ENCODE measurements at regions not wholly inside any gene's neighbourhood (a gene's known extent, or its start where the extent isn't known, plus 50 kb on each side); places are given as distances from the start of the nearest gene placed in this dataset.
"Not testable (repeated sequence)": the region's sequence is repeated elsewhere in the genome, so short reads cannot be mapped to it uniquely, and the experiment has no call there.

GRCh38 chrX:142295190-142295589, 90.1 kb upstream of the MAGEC2 start:
- TF ChIP-seq CTCF (IDR thresholded peaks at IDR 0.05; ENCODE audit: low read depth, low read length, missing control alignments), result no peak
- Histone ChIP-seq H3K27me3 (replicated peaks) (no peaks in the 10 kb centered on the region), H3K27ac (no peak overlapping the region), H3K36me3 (replicated peaks) (no peaks in the 10 kb centered on the region), H3K4me3 (ENCODE audit: low read depth, low read length) (no peak overlapping the region)
- in situ Hi-C loops (cut with HindIII; ENCODE audit: low pct_ligation_motif_present, low sequenced_read_pairs), result no loop called here
- no peak for DNase-seq

- H3K4me3 ChIP-seq (ENCODE audit: low read depth, low read length); DNase-seq; H3K27me3 ChIP-seq (replicated peaks); H3K36me3 ChIP-seq (replicated peaks); H3K27ac ChIP-seq; in situ Hi-C loops (cut with HindIII; ENCODE audit: low pct_ligation_motif_present, low sequenced_read_pairs): not testable (repeated sequence)
Measured at GRCh38 chrX:142270166-142270565, 65.1 kb upstream of the MAGEC2 start.

GRCh38 chrX:142266417-142266816, 61.3 kb upstream of the MAGEC2 start:
- Histone ChIP-seq H3K4me3 (ENCODE audit: low read depth, low read length) (no peak overlapping the region), H3K27ac (no peak overlapping the region), H3K36me3 (replicated peaks) (no peaks in the 10 kb centered on the region), H3K27me3 (replicated peaks) (no peaks in the 10 kb centered on the region)
- no peak for DNase-seq
- in situ Hi-C loops (cut with HindIII; ENCODE audit: low pct_ligation_motif_present, low sequenced_read_pairs), result no loop called here
- no peak for TF ChIP-seq CTCF (IDR thresholded peaks at IDR 0.05; ENCODE audit: low read depth, low read length, missing control alignments)

GRCh38 chrX:142265549-142265948, 60.5 kb upstream of the MAGEC2 start:
- H3K36me3 ChIP-seq (replicated peaks); H3K27ac ChIP-seq; H3K27me3 ChIP-seq (replicated peaks); in situ Hi-C loops (cut with HindIII; ENCODE audit: low pct_ligation_motif_present, low sequenced_read_pairs); DNase-seq; H3K4me3 ChIP-seq (ENCODE audit: low read depth, low read length): not testable (repeated sequence)

- H3K27ac ChIP-seq, result no peak overlapping the region
- no peaks in the 10 kb centered on the region for H3K36me3 ChIP-seq (replicated peaks)
- H3K4me3 ChIP-seq (ENCODE audit: low read depth, low read length), result no peak overlapping the region
- H3K27me3 ChIP-seq (replicated peaks), result no peaks in the 10 kb centered on the region
- no peak for DNase-seq
- no peak for TF ChIP-seq CTCF (IDR thresholded peaks at IDR 0.05; ENCODE audit: low read depth, low read length, missing control alignments)
- in situ Hi-C loops (cut with HindIII; ENCODE audit: low pct_ligation_motif_present, low sequenced_read_pairs), result no loop called here
Measured at GRCh38 chrX:142256935-142257334, 51.8 kb upstream of the MAGEC2 start.
